ENCODE measurements at regions not wholly inside any gene's neighbourhood (a gene's known extent, or its start where the extent isn't known, plus 50 kb on each side); places are given as distances from the start of the nearest gene placed in this dataset.

DNA sequence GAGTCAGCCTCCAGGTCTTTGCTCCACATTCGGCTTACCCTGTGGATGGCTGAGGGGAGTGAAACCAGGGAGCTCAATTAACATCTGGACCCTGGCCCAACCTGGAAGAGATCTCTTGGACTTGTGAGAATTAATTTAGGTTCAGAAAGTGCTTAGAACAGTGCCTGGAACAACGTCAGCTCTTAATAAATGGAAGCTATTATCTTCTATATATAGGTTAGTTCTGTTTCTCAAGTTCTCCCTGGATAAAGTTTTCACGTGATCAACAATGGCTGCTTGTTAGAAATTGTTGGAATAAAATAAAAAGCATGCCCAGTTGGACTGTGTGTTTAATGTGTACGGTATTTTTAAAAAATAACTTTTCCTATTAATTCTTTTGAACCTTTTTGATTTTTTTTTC is 80.8 kb downstream of the TRIML1 start:
- no peak overlapping the region for H3K9ac ChIP-seq (ENCODE audit: low read length)
- H3K27ac ChIP-seq (ENCODE audit: low read length) = no peak overlapping the region
- H3K27me3 ChIP-seq (replicated peaks; ENCODE audit: insufficient read depth, low read length) = no peaks in the 10 kb centered on the region
- no peaks in the 10 kb centered on the region for H3K36me3 ChIP-seq (replicated peaks; ENCODE audit: insufficient read depth, low read length)
- no peaks in the 10 kb centered on the region for H3K9me2 ChIP-seq (replicated peaks; ENCODE audit: insufficient read depth, low read length)
- TF ChIP-seq EZH2phosphoT487 (IDR thresholded peaks at IDR 0.05; ENCODE audit: low read length) = no peak
- no peak for TF ChIP-seq EZH2 (optimal IDR thresholded peaks at IDR 0.05; ENCODE audit: low read depth, low read length)
- TF ChIP-seq, protein P1, sequence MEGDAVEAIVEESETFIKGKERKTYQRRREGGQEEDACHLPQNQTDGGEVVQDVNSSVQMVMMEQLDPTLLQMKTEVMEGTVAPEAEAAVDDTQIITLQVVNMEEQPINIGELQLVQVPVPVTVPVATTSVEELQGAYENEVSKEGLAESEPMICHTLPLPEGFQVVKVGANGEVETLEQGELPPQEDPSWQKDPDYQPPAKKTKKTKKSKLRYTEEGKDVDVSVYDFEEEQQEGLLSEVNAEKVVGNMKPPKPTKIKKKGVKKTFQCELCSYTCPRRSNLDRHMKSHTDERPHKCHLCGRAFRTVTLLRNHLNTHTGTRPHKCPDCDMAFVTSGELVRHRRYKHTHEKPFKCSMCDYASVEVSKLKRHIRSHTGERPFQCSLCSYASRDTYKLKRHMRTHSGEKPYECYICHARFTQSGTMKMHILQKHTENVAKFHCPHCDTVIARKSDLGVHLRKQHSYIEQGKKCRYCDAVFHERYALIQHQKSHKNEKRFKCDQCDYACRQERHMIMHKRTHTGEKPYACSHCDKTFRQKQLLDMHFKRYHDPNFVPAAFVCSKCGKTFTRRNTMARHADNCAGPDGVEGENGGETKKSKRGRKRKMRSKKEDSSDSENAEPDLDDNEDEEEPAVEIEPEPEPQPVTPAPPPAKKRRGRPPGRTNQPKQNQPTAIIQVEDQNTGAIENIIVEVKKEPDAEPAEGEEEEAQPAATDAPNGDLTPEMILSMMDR (IDR thresholded peaks at IDR 0.05; ENCODE audit: low read length) = no peak
- H4K20me1 ChIP-seq (ENCODE audit: insufficient read depth, low read length) = no peaks in the 10 kb centered on the region
- no peaks in the 10 kb centered on the region for H3F3A ChIP-seq (ENCODE audit: insufficient read depth, low read length)
- no peaks in the 10 kb centered on the region for H3K79me2 ChIP-seq (ENCODE audit: low read length)
- H2AFZ ChIP-seq (ENCODE audit: low read length) = no peak overlapping the region
- DNase-seq = no peak
- H3K4me2 ChIP-seq (ENCODE audit: low read depth, low read length) = no peak overlapping the region
- H3K4me3 ChIP-seq (ENCODE audit: low read length) = no peak overlapping the region
- no peaks in the 10 kb centered on the region for H3K4me1 ChIP-seq (ENCODE audit: low read length)
- H3K9me3 ChIP-seq (replicated peaks; ENCODE audit: insufficient read depth, low read length) = no peaks in the 10 kb centered on the region

DNA sequence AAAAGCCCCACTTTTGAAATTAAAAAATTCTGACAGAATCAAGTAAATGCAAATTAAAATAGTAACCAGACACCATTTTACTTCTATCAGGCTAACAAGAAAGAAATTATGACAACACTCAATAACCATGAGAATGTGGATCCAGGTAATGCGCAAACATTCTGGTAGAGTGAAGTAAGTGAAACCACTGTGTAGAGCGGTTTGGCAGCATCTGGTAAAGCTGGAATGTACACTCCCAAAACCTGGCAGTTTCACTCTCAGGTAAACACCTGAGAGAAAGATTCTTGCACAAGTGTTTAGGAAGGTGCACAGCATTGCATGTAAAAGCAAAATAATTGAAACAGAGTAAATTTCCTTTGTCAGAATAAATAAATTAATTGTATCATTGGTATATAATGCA is 81.8 kb downstream of the TRIML1 start:
- Histone ChIP-seq H3K4me1 (ENCODE audit: low read length) (no peaks in the 10 kb centered on the region), H3K4me2 (ENCODE audit: low read depth, low read length) (no peak overlapping the region)
- DNase-seq = no peak

DNA sequence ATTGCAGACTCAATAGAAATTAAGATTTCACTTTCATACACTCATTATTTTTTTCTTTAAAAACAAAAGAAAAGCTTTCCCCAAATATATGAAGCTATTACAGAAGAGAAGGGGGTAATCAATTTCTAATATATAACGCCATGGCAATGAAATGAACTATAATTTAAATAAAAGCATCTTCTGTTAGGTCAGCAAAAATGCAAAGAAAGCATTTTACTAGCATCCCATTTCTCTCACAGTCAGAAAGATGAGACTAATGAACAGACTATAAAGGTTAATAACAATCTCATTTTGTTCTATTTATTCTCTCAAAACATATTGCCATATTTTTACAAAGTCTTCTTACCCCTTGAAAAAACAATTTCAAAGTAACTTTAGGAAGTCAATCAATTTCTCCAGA is 89.0 kb downstream of the TRIML1 start:
- H3K27me3 ChIP-seq (replicated peaks; ENCODE audit: insufficient read depth, low read length) = no peaks in the 10 kb centered on the region

More for the DNA sequence above, 81.8 kb downstream of the TRIML1 start:
- Histone ChIP-seq H3K9ac (ENCODE audit: low read length) (no peak overlapping the region), H3K4me3 (ENCODE audit: low read length) (no peak overlapping the region), H3K27ac (ENCODE audit: low read length) (no peak overlapping the region), H3K79me2 (ENCODE audit: low read length) (no peaks in the 10 kb centered on the region), H3F3A (ENCODE audit: insufficient read depth, low read length) (no peaks in the 10 kb centered on the region), H2AFZ (ENCODE audit: low read length) (no peak overlapping the region), H3K9me2 (replicated peaks; ENCODE audit: insufficient read depth, low read length) (no peaks in the 10 kb centered on the region), H3K36me3 (replicated peaks; ENCODE audit: insufficient read depth, low read length) (no peaks in the 10 kb centered on the region), H3K9me3 (replicated peaks; ENCODE audit: insufficient read depth, low read length) (no peaks in the 10 kb centered on the region), H3K27me3 (replicated peaks; ENCODE audit: insufficient read depth, low read length) (no peaks in the 10 kb centered on the region), H4K20me1 (ENCODE audit: insufficient read depth, low read length) (no peaks in the 10 kb centered on the region)
- TF ChIP-seq EZH2 (optimal IDR thresholded peaks at IDR 0.05; ENCODE audit: low read depth, low read length) = no peak

DNA sequence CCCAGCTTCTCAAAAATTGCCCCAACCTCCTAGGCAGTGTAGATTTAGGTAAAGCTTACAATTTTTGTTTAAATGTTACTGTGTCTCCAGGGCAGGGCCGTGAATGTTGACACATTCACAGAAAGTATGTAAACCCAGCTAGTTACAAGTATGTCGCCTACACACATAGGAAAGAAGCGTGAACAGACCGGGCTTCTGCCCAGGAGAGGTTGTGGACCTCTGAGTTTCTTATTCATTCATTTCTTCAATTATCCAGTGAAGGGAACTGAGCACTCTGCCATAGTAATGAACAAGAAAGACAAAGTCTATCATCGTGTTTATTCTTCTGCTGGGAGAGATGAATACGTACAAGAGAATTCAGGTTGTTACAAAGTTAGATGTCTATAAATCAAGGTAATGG is 93.2 kb downstream of the TRIML1 start:
- no peaks in the 10 kb centered on the region for H3K9me2 ChIP-seq (replicated peaks; ENCODE audit: insufficient read depth, low read length)
- TF ChIP-seq EZH2 (optimal IDR thresholded peaks at IDR 0.05; ENCODE audit: low read depth, low read length) = no peak
- TF ChIP-seq EZH2phosphoT487 (IDR thresholded peaks at IDR 0.05; ENCODE audit: low read length) = no peak
- TF ChIP-seq, protein P1 (IDR thresholded peaks at IDR 0.05; ENCODE audit: low read length) = no peak
- no peak overlapping the region for H3K4me3 ChIP-seq (ENCODE audit: low read length)
- no peaks in the 10 kb centered on the region for H3K4me1 ChIP-seq (ENCODE audit: low read length)
- DNase-seq = no peak
- H2AFZ ChIP-seq (ENCODE audit: low read length) = no peak overlapping the region
- H3K27ac ChIP-seq (ENCODE audit: low read length) = no peak overlapping the region
- H4K20me1 ChIP-seq (ENCODE audit: insufficient read depth, low read length) = no peaks in the 10 kb centered on the region
- no peaks in the 10 kb centered on the region for H3K79me2 ChIP-seq (ENCODE audit: low read length)
- no peaks in the 10 kb centered on the region for H3K36me3 ChIP-seq (replicated peaks; ENCODE audit: insufficient read depth, low read length)
- no peaks in the 10 kb centered on the region for H3K9me3 ChIP-seq (replicated peaks; ENCODE audit: insufficient read depth, low read length)
- no peak overlapping the region for H3K4me2 ChIP-seq (ENCODE audit: low read depth, low read length)
- no peaks in the 10 kb centered on the region for H3F3A ChIP-seq (ENCODE audit: insufficient read depth, low read length)
- no peak overlapping the region for H3K9ac ChIP-seq (ENCODE audit: low read length)
- H3K27me3 ChIP-seq (replicated peaks; ENCODE audit: insufficient read depth, low read length) = no peaks in the 10 kb centered on the region

More for the DNA sequence above, 89.0 kb downstream of the TRIML1 start:
- H3K36me3 ChIP-seq (replicated peaks; ENCODE audit: insufficient read depth, low read length) = no peaks in the 10 kb centered on the region
- no peak overlapping the region for H2AFZ ChIP-seq (ENCODE audit: low read length)
- no peaks in the 10 kb centered on the region for H3K9me3 ChIP-seq (replicated peaks; ENCODE audit: insufficient read depth, low read length)
- no peaks in the 10 kb centered on the region for H3K4me1 ChIP-seq (ENCODE audit: low read length)
- H3K4me3 ChIP-seq (ENCODE audit: low read length) = no peak overlapping the region
- no peak overlapping the region for H3K27ac ChIP-seq (ENCODE audit: low read length)
- no peaks in the 10 kb centered on the region for H3K9me2 ChIP-seq (replicated peaks; ENCODE audit: insufficient read depth, low read length)
- TF ChIP-seq, protein P1 (IDR thresholded peaks at IDR 0.05; ENCODE audit: low read length) = no peak
- TF ChIP-seq EZH2 (optimal IDR thresholded peaks at IDR 0.05; ENCODE audit: low read depth, low read length) (no peak), EZH2phosphoT487 (IDR thresholded peaks at IDR 0.05; ENCODE audit: low read length) (no peak)
- no peak overlapping the region for H3K4me2 ChIP-seq (ENCODE audit: low read depth, low read length)
- H3K79me2 ChIP-seq (ENCODE audit: low read length) = no peaks in the 10 kb centered on the region
- DNase-seq = no peak
- H3F3A ChIP-seq (ENCODE audit: insufficient read depth, low read length) = no peaks in the 10 kb centered on the region
- no peak overlapping the region for H3K9ac ChIP-seq (ENCODE audit: low read length)
- no peaks in the 10 kb centered on the region for H4K20me1 ChIP-seq (ENCODE audit: insufficient read depth, low read length)
